Endodermal cell (in vitro differentiated cells): ENCODE measurements at regions not wholly inside any gene's neighbourhood (a gene's known extent, or its start where the extent isn't known, plus 50 kb on each side); places are given as distances from the start of the nearest gene placed in this dataset.

Experiments used
- DNase-seq: peaks from one replicate; pipeline ENCODE4 v3.0.0-alpha.2; 2017
- H3K27ac ChIP-seq: 2 replicates; pipeline ENCODE4 v1.5.1; 2013; ENCODE audit warnings: mild to moderate bottlenecking, low read depth, low read length, moderate library complexity
- H3K27me3 ChIP-seq: 2 replicates; pipeline ENCODE4 v1.6.1; 2013; ENCODE audit warnings: mild to moderate bottlenecking, low read length, moderate library complexity; ENCODE audit not compliant: insufficient read depth, control insufficient read depth, poor library complexity, severe bottlenecking
- H3K36me3 ChIP-seq: 2 replicates; pipeline ENCODE4 v1.7.0; 2013; ENCODE audit warnings: mild to moderate bottlenecking, low read length, moderate library complexity; ENCODE audit not compliant: control insufficient read depth, insufficient read depth
- H3K4me1 ChIP-seq: one replicate; pipeline ENCODE4 v1.7.0; 2013; ENCODE audit warnings: low read length; ENCODE audit not compliant: control insufficient read depth, insufficient read depth
- H3K4me3 ChIP-seq: 2 replicates; pipeline ENCODE4 v1.5.1; 2013; ENCODE audit warnings: mild to moderate bottlenecking, low read length, moderate library complexity
- H3K9ac ChIP-seq: 2 replicates; pipeline ENCODE4 v1.6.1; 2013; ENCODE audit warnings: mild to moderate bottlenecking, low read length, moderate library complexity; ENCODE audit not compliant: poor library complexity, severe bottlenecking; ENCODE audit errors: extremely low read depth
- H3K9me3 ChIP-seq: 2 replicates; pipeline ENCODE4 v1.6.1; 2013; ENCODE audit warnings: mild to moderate bottlenecking, low read length, moderate library complexity; ENCODE audit not compliant: control insufficient read depth
- H3K27ac Mint-ChIP-seq: 2 replicates; pipeline ENCODE4 v1.8.0; 2020; ENCODE audit warnings: mixed read lengths
- H3K27me3 Mint-ChIP-seq: 2 replicates; pipeline ENCODE4 v1.8.0; 2021; ENCODE audit warnings: mild to moderate bottlenecking, mixed read lengths; ENCODE audit not compliant: insufficient read depth
- H3K36me3 Mint-ChIP-seq: 2 replicates; pipeline ENCODE4 v1.8.0; 2020; ENCODE audit warnings: low read depth, mixed read lengths
- H3K4me1 Mint-ChIP-seq: 2 replicates; pipeline ENCODE4 v1.8.0; 2020; ENCODE audit warnings: mixed read lengths
- H3K4me3 Mint-ChIP-seq: 2 replicates; pipeline ENCODE4 v1.8.0; 2020; ENCODE audit warnings: mild to moderate bottlenecking, moderate library complexity, mixed read lengths
- H3K9me3 Mint-ChIP-seq: 2 replicates; pipeline ENCODE4 v1.8.0; 2020; ENCODE audit warnings: mild to moderate bottlenecking, mixed read lengths
- WGBS, 2 experiments: methylation state at CpG; one replicate each; pipeline versions ENCODE4 v1.1.5 to v1.1.7; 2013; ENCODE audit warnings: missing lambda C conversion rate in 2 of 2, mixed read lengths in 1 of 2; ENCODE audit not compliant: insufficient coverage in 1 of 2, insufficient read length in 1 of 2; 5-methylcytosine and 5-hydroxymethylcytosine counted together
- TF ChIP-seq, protein P1 (sequence below): fragments of 200-600 bp; sonication (generic); conservative IDR thresholded peaks from 2 replicates; pipeline ENCODE4 v1.5.0; 2021; ENCODE audit warnings: antibody characterized with exemption, mild to moderate bottlenecking

DNA sequence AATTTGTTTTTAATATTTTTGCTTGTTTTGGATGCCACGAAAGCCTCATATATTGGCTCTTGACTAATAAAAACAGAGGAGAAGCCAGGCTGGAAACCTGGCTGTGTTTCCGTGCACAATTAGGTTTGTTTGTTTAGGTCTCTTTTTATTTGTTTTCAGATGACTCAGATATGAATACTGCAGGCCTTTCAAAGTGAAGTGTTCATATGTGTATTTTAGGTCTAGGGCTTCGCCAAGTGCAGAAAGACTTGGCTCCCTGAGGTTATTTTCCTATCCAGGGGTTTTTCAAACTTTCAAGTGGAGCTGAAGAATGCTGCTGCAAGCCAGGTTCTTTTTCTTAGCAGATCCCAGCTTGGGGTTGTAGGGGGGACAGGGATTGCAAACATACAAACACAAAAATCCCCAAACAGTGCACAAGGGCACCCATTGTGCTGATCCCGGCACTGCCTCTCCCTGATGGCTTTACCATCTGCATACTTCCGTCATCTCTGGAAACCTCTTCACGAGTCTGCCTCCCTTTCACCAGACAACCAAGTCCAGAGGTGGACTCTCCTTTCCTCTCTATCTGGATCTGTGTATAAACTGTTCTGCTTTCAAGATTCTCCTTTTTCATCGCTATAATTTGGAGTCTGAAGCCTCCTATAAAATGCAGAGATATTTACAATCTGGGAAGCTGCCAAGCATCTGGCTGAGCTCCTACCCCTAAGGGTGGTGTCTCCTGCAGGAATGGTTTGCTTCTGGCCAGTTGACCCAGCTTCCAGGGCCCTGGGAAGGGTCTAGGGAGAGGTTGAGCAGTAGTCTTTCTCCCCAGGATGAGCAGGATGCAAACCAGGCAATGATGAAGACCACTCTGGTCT is 108.6 kb downstream of the SMIM20 start:
- H3K27ac Mint-ChIP-seq, result no peak overlapping the region
- peaks cover 7% of the 10 kb centered on the region for H3K27me3 Mint-ChIP-seq

DNA sequence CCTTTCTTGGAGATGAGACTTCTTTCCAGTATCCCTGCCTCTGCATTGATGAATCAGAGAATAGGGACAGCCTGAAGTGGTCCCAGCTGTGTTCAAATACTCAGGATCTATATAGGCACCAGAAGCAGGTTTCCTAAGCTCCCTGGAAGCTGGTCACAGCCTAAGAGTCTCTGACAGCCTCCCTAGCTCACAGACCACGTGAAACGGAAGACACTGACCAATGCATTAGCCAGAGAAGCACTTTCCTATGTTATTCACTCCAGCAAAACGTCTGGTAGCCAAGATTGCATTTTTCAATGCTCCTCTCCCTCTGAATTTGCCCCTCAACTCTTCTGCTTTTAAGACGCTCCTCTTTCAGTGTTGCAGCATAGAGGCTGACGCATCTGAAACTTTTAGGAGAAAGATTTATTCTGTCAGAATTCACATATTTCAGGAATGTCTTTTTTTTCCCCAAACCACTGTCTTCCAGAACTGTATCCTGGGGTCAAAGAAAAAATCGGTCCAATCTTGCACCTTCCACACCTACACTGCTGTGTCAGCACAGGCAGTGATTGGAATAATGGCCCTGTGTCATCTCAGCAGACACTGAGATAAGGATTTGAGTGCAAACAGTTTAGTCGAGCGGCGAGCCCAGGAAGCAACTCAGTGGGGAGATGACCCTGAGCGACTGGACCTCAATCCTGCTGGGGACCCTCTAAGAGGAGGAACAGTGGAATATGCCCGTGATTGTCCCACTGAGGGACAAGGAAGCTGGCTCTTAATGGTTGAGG is 109.4 kb downstream of the SMIM20 start:
- no peaks in the 10 kb centered on the region for H3K9me3 ChIP-seq
- Mint-ChIP-seq H3K27ac (no peak overlapping the region), H3K36me3 (no peaks in the 10 kb centered on the region), H3K4me3 (no peak overlapping the region), H3K4me1 (peaks cover 4% of the 10 kb centered on the region), H3K9me3 (no peaks in the 10 kb centered on the region), H3K27me3 (peaks cover 14% of the 10 kb centered on the region)
- no peak overlapping the region for H3K9ac ChIP-seq
- H3K27ac ChIP-seq, result no peak overlapping the region
- DNase-seq, result no peak
- H3K36me3 ChIP-seq, result no peaks in the 10 kb centered on the region
- no peaks in the 10 kb centered on the region for H3K27me3 ChIP-seq
- TF ChIP-seq, protein P1, sequence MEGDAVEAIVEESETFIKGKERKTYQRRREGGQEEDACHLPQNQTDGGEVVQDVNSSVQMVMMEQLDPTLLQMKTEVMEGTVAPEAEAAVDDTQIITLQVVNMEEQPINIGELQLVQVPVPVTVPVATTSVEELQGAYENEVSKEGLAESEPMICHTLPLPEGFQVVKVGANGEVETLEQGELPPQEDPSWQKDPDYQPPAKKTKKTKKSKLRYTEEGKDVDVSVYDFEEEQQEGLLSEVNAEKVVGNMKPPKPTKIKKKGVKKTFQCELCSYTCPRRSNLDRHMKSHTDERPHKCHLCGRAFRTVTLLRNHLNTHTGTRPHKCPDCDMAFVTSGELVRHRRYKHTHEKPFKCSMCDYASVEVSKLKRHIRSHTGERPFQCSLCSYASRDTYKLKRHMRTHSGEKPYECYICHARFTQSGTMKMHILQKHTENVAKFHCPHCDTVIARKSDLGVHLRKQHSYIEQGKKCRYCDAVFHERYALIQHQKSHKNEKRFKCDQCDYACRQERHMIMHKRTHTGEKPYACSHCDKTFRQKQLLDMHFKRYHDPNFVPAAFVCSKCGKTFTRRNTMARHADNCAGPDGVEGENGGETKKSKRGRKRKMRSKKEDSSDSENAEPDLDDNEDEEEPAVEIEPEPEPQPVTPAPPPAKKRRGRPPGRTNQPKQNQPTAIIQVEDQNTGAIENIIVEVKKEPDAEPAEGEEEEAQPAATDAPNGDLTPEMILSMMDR, result no peak
- H3K4me3 ChIP-seq, result no peak overlapping the region
- no peaks in the 10 kb centered on the region for H3K4me1 ChIP-seq
- WGBS, 2 experiments, result 87 to 93% methylated on average over 7 to 11 of the region's 11 CpGs

More for the DNA sequence above, 108.6 kb downstream of the SMIM20 start:
- DNase-seq, result no peak
- Histone ChIP-seq H3K27me3 (no peaks in the 10 kb centered on the region), H3K27ac (no peak overlapping the region), H3K36me3 (no peaks in the 10 kb centered on the region), H3K9ac (no peak overlapping the region), H3K9me3 (no peaks in the 10 kb centered on the region), H3K4me1 (no peaks in the 10 kb centered on the region), H3K4me3 (no peak overlapping the region)
- peaks cover 4% of the 10 kb centered on the region for H3K4me1 Mint-ChIP-seq
- TF ChIP-seq, protein P1, result no peak
- no peaks in the 10 kb centered on the region for H3K9me3 Mint-ChIP-seq
- WGBS, 2 experiments, result 92 to 93% methylated on average over 6 to 7 of the region's 7 CpGs
- no peaks in the 10 kb centered on the region for H3K36me3 Mint-ChIP-seq
- no peak overlapping the region for H3K4me3 Mint-ChIP-seq

DNA sequence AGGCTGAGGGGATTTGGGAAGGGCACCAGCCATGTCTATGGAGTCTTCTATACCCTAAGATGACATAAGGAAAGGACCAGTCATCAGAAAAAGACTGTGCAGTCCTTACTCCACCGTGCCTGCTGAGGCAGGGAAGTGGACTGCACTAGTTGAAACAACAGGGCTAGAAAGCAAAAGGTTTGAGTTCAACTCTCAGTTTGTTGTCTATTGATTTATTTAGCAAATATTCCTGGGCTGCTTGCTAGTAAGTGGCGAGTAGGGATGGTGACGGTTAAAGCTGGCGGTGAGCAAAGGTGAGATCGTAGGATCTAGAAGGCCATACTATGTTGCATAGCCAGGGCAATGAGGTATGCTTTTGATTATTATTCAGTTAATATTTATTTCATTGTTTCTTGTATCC is 110.1 kb downstream of the SMIM20 start:
- Histone ChIP-seq H3K27ac (no peak overlapping the region), H3K36me3 (no peaks in the 10 kb centered on the region), H3K9ac (no peak overlapping the region), H3K4me1 (no peaks in the 10 kb centered on the region), H3K27me3 (peaks cover under 1% of the 10 kb centered on the region), H3K4me3 (no peak overlapping the region), H3K9me3 (no peaks in the 10 kb centered on the region)
- Mint-ChIP-seq H3K9me3 (no peaks in the 10 kb centered on the region), H3K27ac (no peak overlapping the region), H3K36me3 (no peaks in the 10 kb centered on the region), H3K27me3 (peaks cover 16% of the 10 kb centered on the region), H3K4me1 (peaks cover 6% of the 10 kb centered on the region), H3K4me3 (no peak overlapping the region)
- TF ChIP-seq, protein P1, result no peak
- DNase-seq, result no peak
- WGBS, 2 experiments, result 84 to 100% methylated on average over 1 to 5 of the region's 5 CpGs
